PC-9 (cell line): ENCODE measurements at regions not wholly inside any gene's neighbourhood (a gene's known extent, or its start where the extent isn't known, plus 50 kb on each side); places are given as distances from the start of the nearest gene placed in this dataset.

ENCODE experiments used
- CTCF ChIP-seq: fragments of 200-600 bp; sonication (generic); conservative IDR thresholded peaks from 2 replicates; pipeline ENCODE4 v1.6.1; 2017; ENCODE audit warnings: mixed run types, antibody characterized with exemption, mild to moderate bottlenecking, moderate library complexity
- EZH2 ChIP-seq: fragments of 200-600 bp; sonication (generic); IDR thresholded peaks from 2 replicates; pipeline ENCODE4 v1.8.0; 2017; ENCODE audit warnings: antibody characterized with exemption, low read depth

- TF ChIP-seq CTCF = no peak
- TF ChIP-seq EZH2 = no peak
These were observed 311.9 kb upstream of the KLHL29 start for GRCh38 chr2:23073056-23073455.
